K562 (cell line): ENCODE measurements at regions not wholly inside any gene's neighbourhood (a gene's known extent, or its start where the extent isn't known, plus 50 kb on each side); places are given as distances from the start of the nearest gene placed in this dataset.

Source experiments
- ATAC-seq: fragments of 200-7000 bp; cut with Tn5 transposase; 3 replicates; pipeline ENCODE4 v1.9.1; 2020; ENCODE audit warnings: moderate library complexity
- BruUV-seq: library from RNA; stranded (reverse); fragments of 400-500 nt; replicated peaks from 2 replicates; lab custom pipeline; 2021; lab: Mats Ljungman, UMichigan
- CTCF ChIA-PET: fragments of 300-600 bp; formaldehyde crosslinking; extraction: SDS; loops from one replicate; lab custom pipeline; 2021; ENCODE audit warnings: low intra/inter-chr PET ratio; lab: Yijun Ruan, JAX
- POLR2A ChIA-PET: fragments of 300-600, 350-650 bp; sonication (Branson Sonifier 250); formaldehyde crosslinking; extraction: SDS; loops from one replicate; lab custom pipeline; 2021; ENCODE audit warnings: antibody characterized with exemption, inconsistent platforms; lab: Yijun Ruan, JAX
- DNase-seq, 4 experiments: peaks; one replicate each; pipeline versions ENCODE4 v3.0.0 to v3.0.0-alpha.2; 2011 to 2018; ENCODE audit warnings: low spot score in 3 of 4, mixed read lengths in 3 of 4; ENCODE audit errors: extremely low read depth in 1 of 4
- FAIRE-seq: peaks from 2 replicates; lab custom pipeline; 2011; peaks lifted over from hg19 to GRCh38; lab: Jason Lieb, UNC
- H2AFZ ChIP-seq: 2 replicates; pipeline ENCODE4 v1.6.0; 2011; ENCODE audit warnings: low read depth, low read length, control low read depth, inconsistent platforms
- H3K27ac ChIP-seq: fragments of 200-600 bp; 3 replicates; pipeline ENCODE4 v1.8.0; 2011; ENCODE audit warnings: low read depth, mild to moderate bottlenecking, control low read depth, inconsistent platforms, low read length, moderate library complexity, mixed read lengths; ENCODE audit errors: extremely low read depth
- H3K27me3 ChIP-seq, 2 experiments: fragments of 300-600 bp in 1 of 2; 2 replicates in 1 of 2; 3 replicates in 1 of 2; pipeline versions ENCODE4 v1.6.0 to v1.8.0; 2011; ENCODE audit warnings: inconsistent platforms in 2 of 2, low read length in 2 of 2, mild to moderate bottlenecking in 1 of 2, mixed read lengths in 1 of 2, moderate library complexity in 1 of 2; ENCODE audit not compliant: control insufficient read depth in 2 of 2, insufficient read depth in 2 of 2
- H3K36me3 ChIP-seq: fragments of 300-600 bp; 3 replicates; pipeline ENCODE4 v1.8.0; 2011; ENCODE audit warnings: mild to moderate bottlenecking, low read length, inconsistent platforms; ENCODE audit not compliant: control insufficient read depth, insufficient read depth
- H3K4me1 ChIP-seq, 2 experiments: fragments of 200-600 bp in 1 of 2; replicated peaks in 1 of 2; 2 replicates in 1 of 2; 3 replicates in 1 of 2; pipeline versions ENCODE4 v1.5.1 to v1.8.0; 2011; ENCODE audit warnings: inconsistent platforms in 2 of 2, low read length in 2 of 2, mild to moderate bottlenecking in 1 of 2, mixed read lengths in 1 of 2, moderate library complexity in 1 of 2; ENCODE audit not compliant: control insufficient read depth in 2 of 2, insufficient read depth in 2 of 2
- H3K4me2 ChIP-seq: 2 replicates; pipeline ENCODE4 v1.6.1; 2011; ENCODE audit warnings: low read length, control low read depth, inconsistent platforms, mixed read lengths; ENCODE audit not compliant: insufficient read depth
- H3K4me3 ChIP-seq: fragments of 200-600 bp; sonication (generic), shearing (Covaris generic); 2 replicates; pipeline ENCODE4 v1.5.1; 2016; ENCODE audit warnings: control low read depth, inconsistent platforms
- H3K79me2 ChIP-seq: fragments of 200-600 bp; 3 replicates; pipeline ENCODE4 v1.8.0; 2011; ENCODE audit warnings: low read length, inconsistent platforms; ENCODE audit not compliant: control insufficient read depth, insufficient read depth
- H3K9ac ChIP-seq, 2 experiments: 2 replicates each; pipeline versions ENCODE4 v1.6.0 to v1.6.1; 2011; ENCODE audit warnings: low read depth in 2 of 2, low read length in 2 of 2, control low read depth in 1 of 2, inconsistent platforms in 1 of 2, mild to moderate bottlenecking in 1 of 2, mixed read lengths in 1 of 2; ENCODE audit not compliant: insufficient read depth in 1 of 2
- H3K9me1 ChIP-seq: one replicate; pipeline ENCODE4 v1.6.0; 2011; ENCODE audit warnings: inconsistent platforms, mild to moderate bottlenecking, low read length, moderate library complexity; ENCODE audit not compliant: control insufficient read depth, insufficient read depth
- H3K9me3 ChIP-seq: replicated peaks from 2 replicates; pipeline ENCODE4 v1.5.1; 2011; ENCODE audit warnings: low read depth, low read length, inconsistent platforms; ENCODE audit not compliant: control insufficient read depth, insufficient read depth
- H4K20me1 ChIP-seq: replicated peaks from 2 replicates; pipeline ENCODE4 v1.6.1; 2011; ENCODE audit warnings: low read length, inconsistent platforms, mixed read lengths; ENCODE audit not compliant: control insufficient read depth, insufficient read depth
- BRCA1 ChIP-seq, 2 experiments: fragments of 450-650 bp in 1 of 2; sonication (generic) in 1 of 2; formaldehyde crosslinking in 1 of 2; IDR thresholded peaks; 2 replicates each; pipeline versions ENCODE4 v1.5.0 to v1.6.1; 2017 to 2020; ENCODE audit warnings: mild to moderate bottlenecking in 1 of 2, missing genetic modification reagents in 1 of 2
- CREB1 ChIP-seq, 2 experiments: sonication (generic) in 1 of 2; formaldehyde crosslinking in 1 of 2; IDR thresholded peaks; 2 replicates each; pipeline versions ENCODE4 v1.6.1 to v1.8.0; 2012 to 2022; ENCODE audit warnings: inconsistent platforms in 1 of 2, mild to moderate bottlenecking in 1 of 2, missing genetic modification reagents in 1 of 2, moderate library complexity in 1 of 2
- CSDE1 ChIP-seq, 2 experiments: fragments of 450-650 bp; IDR thresholded peaks; 2 replicates each; pipeline ENCODE4 v1.6.1; 2016; ENCODE audit warnings: mild to moderate bottlenecking in 1 of 2
- CTCF ChIP-seq, 3 experiments: IDR thresholded peaks in 2 of 3; conservative IDR thresholded peaks in 1 of 3; 2 replicates each; pipeline ENCODE4 v1.5.1; 2011 to 2012; ENCODE audit warnings: low read length in 3 of 3, mild to moderate bottlenecking in 3 of 3, control low read depth in 2 of 3, improper control_type of control experiment in 1 of 3, inconsistent platforms in 1 of 3, low read depth in 1 of 3, mixed read lengths in 1 of 3, moderate library complexity in 1 of 3; ENCODE audit not compliant: insufficient read depth in 2 of 3
- NONO ChIP-seq, 2 experiments: fragments of 200-400 bp in 1 of 2; fragments of 450-650 bp in 1 of 2; formaldehyde crosslinking in 1 of 2; IDR thresholded peaks; 2 replicates each; pipeline ENCODE4 v1.6.1; 2017; ENCODE audit warnings: low read depth in 2 of 2, mild to moderate bottlenecking in 2 of 2, moderate library complexity in 2 of 2, low read length in 1 of 2
- NR1H2 ChIP-seq: sonication (generic); formaldehyde crosslinking; IDR thresholded peaks from 2 replicates; pipeline ENCODE4 v1.4.0; 2020; ENCODE audit warnings: mild to moderate bottlenecking, missing genetic modification reagents
- PATZ1 ChIP-seq: fragments of 250-450 bp; sonication (Bioruptor Pico); IDR thresholded peaks from 2 replicates; pipeline ENCODE4 v1.5.0; 2020; ENCODE audit warnings: mild to moderate bottlenecking, borderline replicate concordance
- PHB2 ChIP-seq: fragments of 450-650 bp; IDR thresholded peaks from 2 replicates; pipeline ENCODE4 v1.6.1; 2017; ENCODE audit warnings: low read depth
- SMAD1 ChIP-seq: fragments of 150-350 bp; IDR thresholded peaks from 2 replicates; pipeline ENCODE4 v1.6.1; 2014; ENCODE audit warnings: low read length, low read depth; ENCODE audit not compliant: partially characterized antibody
- SMARCE1 ChIP-seq: fragments of 450-650 bp; IDR thresholded peaks from 2 replicates; pipeline ENCODE4 v1.7.1; 2016; ENCODE audit warnings: mild to moderate bottlenecking
- TBL1XR1 ChIP-seq, 2 experiments: IDR thresholded peaks; 2 replicates each; pipeline ENCODE4 v1.6.1; 2012; ENCODE audit warnings: improper control_type of control experiment in 2 of 2, low read length in 2 of 2, mild to moderate bottlenecking in 1 of 2
- THRAP3 ChIP-seq: fragments of 450-650 bp; IDR thresholded peaks from 2 replicates; pipeline ENCODE4 v1.6.1; 2016; ENCODE audit warnings: mild to moderate bottlenecking, inconsistent platforms, borderline replicate concordance
- ZNF175 ChIP-seq: fragments of 200-800 bp; sonication (Bioruptor generic); IDR thresholded peaks from 2 replicates; pipeline ENCODE4 v1.6.1; 2016; ENCODE audit warnings: low read depth, mild to moderate bottlenecking, missing genetic modification characterization, missing compliant biosample characterization
- WGBS: fragments of 100-300 bp; shearing (Covaris generic); methylation state at CpG from one replicate; pipeline ENCODE4 v1.1.6; 2016; ENCODE audit warnings: low coverage, mixed read lengths; ENCODE audit not compliant: insufficient coverage; ENCODE audit errors: missing lambda C conversion rate; 5-methylcytosine and 5-hydroxymethylcytosine counted together
- in situ Hi-C: fragments of 300-500 bp; cut with MboI; formaldehyde crosslinking; loops from 4 replicates; pipeline ENCODE4 v1.15.0; 2018; ENCODE audit warnings: inconsistent platforms, mixed read lengths
- intact Hi-C: fragments of 100-400 bp; cut with micrococcal nuclease; formaldehyde crosslinking; loops from 2 replicates; pipeline ENCODE4 v1.14.2; 2022

- CTCF ChIA-PET, result no interaction called here
- H3K79me2 ChIP-seq, result no peaks in the 10 kb centered on the region
- H3K4me2 ChIP-seq, result no peak overlapping the region
- no peaks in the 10 kb centered on the region for H3K9me3 ChIP-seq
- no peak overlapping the region for H2AFZ ChIP-seq
- WGBS, result 0% methylated on average over 3 of the region's 3 CpGs
- DNase-seq (no peak), ATAC-seq (no peak), FAIRE-seq (no peak)
- H3K9me1 ChIP-seq, result no peaks in the 10 kb centered on the region
- H3K9ac ChIP-seq, result no peak overlapping the region
- BruUV-seq, result no TSS peak
- H3K4me3 ChIP-seq, result no peak overlapping the region
- H4K20me1 ChIP-seq, result no peaks in the 10 kb centered on the region
- POLR2A ChIA-PET, result no interaction called here
- TF ChIP-seq THRAP3 (no peak), BRCA1 (IDR thresholded peaks at IDR 0.05) (no peak), BRCA1 (CRISPR knock-in tag; IDR thresholded peaks at IDR 0.05) (no peak), TBL1XR1 (IDR thresholded peaks at IDR 0.05; ENCODE audit: low read length in 2 of 2) (no peak), PHB2 (no peak)
- in situ Hi-C loops, result no loop called here
- H3K27ac ChIP-seq, result no peak overlapping the region
- intact Hi-C loops, result no loop called here
- H3K27me3 ChIP-seq, result no peaks in the 10 kb centered on the region
- no peaks in the 10 kb centered on the region for H3K4me1 ChIP-seq
- no peaks in the 10 kb centered on the region for H3K36me3 ChIP-seq
These were observed 286.3 kb upstream of the TMEFF2 start for GRCh38 chr2:192480984-192481383.

- Histone ChIP-seq H3K4me3 (no peak overlapping the region), H2AFZ (no peak overlapping the region)
- no TSS peak for BruUV-seq
These were observed 278.6 kb upstream of the TMEFF2 start for GRCh38 chr2:192473331-192473730.

More at GRCh38 chr2:192473331-192473730, 278.6 kb upstream of the TMEFF2 start:
- TF ChIP-seq ZNF175 (no peak), NR1H2 (CRISPR knock-in tag) (no peak), CREB1 (IDR thresholded peaks at IDR 0.05) (no peak), CREB1 (CRISPR knock-in tag; IDR thresholded peaks at IDR 0.05) (no peak), SMARCE1 (no peak), PATZ1 (CRISPR knock-in tag) (no peak), CSDE1 (IDR thresholded peaks at IDR 0.05) (no peak), NONO (IDR thresholded peaks at IDR 0.05; ENCODE audit: low read depth in 2 of 2, low read length in 1 of 2) (no peak), SMAD1 (no peak), CTCF (IDR thresholded peaks at IDR 0.05 in 2 of 3, conservative IDR thresholded peaks at IDR 0.05 in 1 of 3; ENCODE audit: insufficient read depth in 2 of 3, low read depth in 1 of 3, low read length in 3 of 3) (no peak)
- TF ChIP-seq, all 486 proteins: peak for 0
- Histone ChIP-seq H3K36me3 (no peaks in the 10 kb centered on the region), H3K27me3 (no peaks in the 10 kb centered on the region), H3K9ac (no peak overlapping the region), H3K79me2 (no peaks in the 10 kb centered on the region), H3K9me1 (no peaks in the 10 kb centered on the region), H3K4me1 (no peaks in the 10 kb centered on the region), H3K4me2 (no peak overlapping the region), H3K9me3 (no peaks in the 10 kb centered on the region), H4K20me1 (no peaks in the 10 kb centered on the region), H3K27ac (no peak overlapping the region)
- ChIA-PET POLR2A (no interaction called here), CTCF (no interaction called here)
- in situ Hi-C loops (no loop called here), intact Hi-C loops (no loop called here)
- ATAC-seq (no peak), FAIRE-seq (no peak), DNase-seq (no peak)
- WGBS, result 9% methylated on average over 1 of the region's 1 CpG
